OCI-LY3 (cell line): ENCODE measurements at regions not wholly inside any gene's neighbourhood (a gene's known extent, or its start where the extent isn't known, plus 50 kb on each side); places are given as distances from the start of the nearest gene placed in this dataset.

ENCODE experiments used
- CTCF ChIP-seq: fragments of 200-600, 300-600 bp; sonication (generic); IDR thresholded peaks from 2 replicates; pipeline ENCODE4 v1.5.1; 2014; ENCODE audit warnings: antibody characterized with exemption, low read length, low read depth
- EZH2phosphoT487 ChIP-seq: fragments of 200-600 bp; shearing (Covaris generic); IDR thresholded peaks from 2 replicates; pipeline ENCODE4 v1.6.1; 2018; ENCODE audit warnings: antibody characterized with exemption, mixed run types, low read depth

DNA sequence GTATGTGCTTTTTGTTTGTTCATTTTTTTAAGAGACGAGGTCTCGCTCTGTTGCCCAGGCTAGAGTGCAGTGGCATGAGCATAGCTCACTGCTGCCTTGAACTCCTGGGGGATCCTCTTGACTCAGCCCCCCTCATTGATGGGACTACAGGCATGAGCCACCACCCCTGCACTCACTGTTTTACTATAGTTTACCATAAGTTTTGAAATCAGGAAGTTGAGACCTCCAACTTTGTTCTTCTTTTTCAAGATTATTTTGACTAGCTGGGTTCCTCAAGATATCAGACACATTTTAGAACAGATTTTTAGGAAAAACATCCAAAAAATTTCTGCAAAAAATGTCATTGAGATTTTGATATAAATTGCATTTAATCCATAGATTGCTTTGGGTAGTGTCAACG lies 120.4 kb upstream of the FGGY start:
- TF ChIP-seq CTCF (no peak), EZH2phosphoT487 (no peak)
